ENCODE measurements at regions not wholly inside any gene's neighbourhood (a gene's known extent, or its start where the extent isn't known, plus 50 kb on each side); places are given as distances from the start of the nearest gene placed in this dataset.

GRCh38 chr2:208980321-208980720 is 443.5 kb upstream of the MAP2 start:
- Mint-ChIP-seq H3K4me3 (no peak overlapping the region), H3K27me3 (no peaks in the 10 kb centered on the region), H3K36me3 (no peaks in the 10 kb centered on the region), H3K9me3 (peaks cover 0 to 4% (median 0%) of the 10 kb centered on the region in 11 donors), H3K4me1 (no peaks in the 10 kb centered on the region), H3K27ac (no peak overlapping the region)
- no peaks in the 10 kb centered on the region for H3K9me3 ChIP-seq (ENCODE audit: control insufficient read depth in 2 of 3, low read length in 3 of 3)
- CTCF ChIA-PET: no interaction called here
- no peaks in the 10 kb centered on the region for H3K36me3 ChIP-seq (ENCODE audit: control insufficient read depth in 2 of 3, insufficient read depth in 3 of 3, low read length in 3 of 3)
- ATAC-seq (no peak), DNase-seq (no peak)
- H3K27me3 ChIP-seq (ENCODE audit: control insufficient read depth in 2 of 2, insufficient read depth in 2 of 2, low read length in 2 of 2): no peaks in the 10 kb centered on the region
- H3K4me1 ChIP-seq (ENCODE audit: control insufficient read depth in 2 of 2, insufficient read depth in 2 of 2, low read length in 2 of 2): no peaks in the 10 kb centered on the region
- H3K4me3 ChIP-seq (ENCODE audit: low read length): no peak overlapping the region
- POLR2A ChIA-PET: no interaction called here
- H3K27ac ChIP-seq (ENCODE audit: low read depth, low read length): no peak overlapping the region
- intact Hi-C loops (cut with micrococcal nuclease): no loop called here

- no peaks in the 10 kb centered on the region for H3K27me3 Mint-ChIP-seq
Observed at GRCh38 chr2:208982831-208983230, 441.0 kb upstream of the MAP2 start.

GRCh38 chr2:208983486-208983885 is 440.4 kb upstream of the MAP2 start:
- CTCF ChIA-PET: no interaction called here
- H3K27me3 ChIP-seq (ENCODE audit: control insufficient read depth in 2 of 2, insufficient read depth in 2 of 2, low read length in 2 of 2): no peaks in the 10 kb centered on the region
- intact Hi-C loops (cut with micrococcal nuclease): no loop called here
- no peaks in the 10 kb centered on the region for H3K36me3 ChIP-seq (ENCODE audit: control insufficient read depth in 2 of 3, insufficient read depth in 3 of 3, low read length in 3 of 3)
- POLR2A ChIA-PET: no interaction called here
- ATAC-seq (no peak), DNase-seq (no peak)
- no peaks in the 10 kb centered on the region for H3K9me3 ChIP-seq (ENCODE audit: control insufficient read depth in 2 of 3, low read length in 3 of 3)
- Mint-ChIP-seq H3K36me3 (no peaks in the 10 kb centered on the region), H3K9me3 (peaks cover 0 to 11% (median 2%) of the 10 kb centered on the region in 11 donors), H3K4me1 (no peaks in the 10 kb centered on the region), H3K27ac (no peak overlapping the region), H3K4me3 (no peak overlapping the region), H3K27me3 (no peaks in the 10 kb centered on the region)
- no peak overlapping the region for H3K27ac ChIP-seq (ENCODE audit: low read depth, low read length)
- no peak overlapping the region for H3K4me3 ChIP-seq (ENCODE audit: low read length)
- no peaks in the 10 kb centered on the region for H3K4me1 ChIP-seq (ENCODE audit: control insufficient read depth in 2 of 2, insufficient read depth in 2 of 2, low read length in 2 of 2)

More at GRCh38 chr2:208982831-208983230, 441.0 kb upstream of the MAP2 start:
- Mint-ChIP-seq H3K4me3 (no peak overlapping the region), H3K4me1 (no peaks in the 10 kb centered on the region), H3K9me3 (peaks cover 0 to 5% (median 0%) of the 10 kb centered on the region in 11 donors), H3K27ac (no peak overlapping the region), H3K36me3 (no peaks in the 10 kb centered on the region)
- DNase-seq (no peak), ATAC-seq (no peak)
- intact Hi-C loops (cut with micrococcal nuclease): no loop called here
- no peaks in the 10 kb centered on the region for H3K9me3 ChIP-seq (ENCODE audit: control insufficient read depth in 2 of 3, low read length in 3 of 3)
- no peak overlapping the region for H3K27ac ChIP-seq (ENCODE audit: low read depth, low read length)
- ChIA-PET CTCF (no interaction called here), POLR2A (no interaction called here)
- no peak overlapping the region for H3K4me3 ChIP-seq (ENCODE audit: low read length)
- no peaks in the 10 kb centered on the region for H3K36me3 ChIP-seq (ENCODE audit: control insufficient read depth in 2 of 3, insufficient read depth in 3 of 3, low read length in 3 of 3)
- H3K27me3 ChIP-seq (ENCODE audit: control insufficient read depth in 2 of 2, insufficient read depth in 2 of 2, low read length in 2 of 2): no peaks in the 10 kb centered on the region
- no peaks in the 10 kb centered on the region for H3K4me1 ChIP-seq (ENCODE audit: control insufficient read depth in 2 of 2, insufficient read depth in 2 of 2, low read length in 2 of 2)

- H3K27ac ChIP-seq (ENCODE audit: low read depth, low read length): no peak overlapping the region
- H3K36me3 Mint-ChIP-seq: no peaks in the 10 kb centered on the region
- ChIA-PET CTCF (no interaction called here), POLR2A (no interaction called here)
- no peak overlapping the region for H3K27ac Mint-ChIP-seq
- intact Hi-C loops (cut with micrococcal nuclease): no loop called here
- DNase-seq: no peak
- H3K9me3 ChIP-seq (ENCODE audit: control insufficient read depth in 2 of 3, low read length in 3 of 3): no peaks in the 10 kb centered on the region
- no peaks in the 10 kb centered on the region for H3K36me3 ChIP-seq (ENCODE audit: control insufficient read depth in 2 of 3, insufficient read depth in 3 of 3, low read length in 3 of 3)
- H3K4me3 Mint-ChIP-seq: no peak overlapping the region
- no peak overlapping the region for H3K4me3 ChIP-seq (ENCODE audit: low read length)
- no peaks in the 10 kb centered on the region for H3K4me1 ChIP-seq (ENCODE audit: control insufficient read depth in 2 of 2, insufficient read depth in 2 of 2, low read length in 2 of 2)
- no peaks in the 10 kb centered on the region for H3K27me3 Mint-ChIP-seq
- H3K9me3 Mint-ChIP-seq: peaks cover 0 to 11% (median 0%) of the 10 kb centered on the region in 11 donors
- ATAC-seq: no peak
- no peaks in the 10 kb centered on the region for H3K27me3 ChIP-seq (ENCODE audit: control insufficient read depth in 2 of 2, insufficient read depth in 2 of 2, low read length in 2 of 2)
- no peaks in the 10 kb centered on the region for H3K4me1 Mint-ChIP-seq
Observed at GRCh38 chr2:208984376-208985090, 439.3 kb upstream of the MAP2 start.

- Mint-ChIP-seq H3K4me1 (no peaks in the 10 kb centered on the region), H3K9me3 (peaks cover 0 to 8% (median 0%) of the 10 kb centered on the region in 11 donors), H3K27ac (no peak overlapping the region), H3K4me3 (no peak overlapping the region), H3K27me3 (no peaks in the 10 kb centered on the region), H3K36me3 (no peaks in the 10 kb centered on the region)
- no peak for DNase-seq
- Histone ChIP-seq H3K27ac (ENCODE audit: low read depth, low read length) (no peak overlapping the region), H3K4me3 (ENCODE audit: low read length) (no peak overlapping the region), H3K27me3 (ENCODE audit: control insufficient read depth in 2 of 2, insufficient read depth in 2 of 2, low read length in 2 of 2) (no peaks in the 10 kb centered on the region), H3K4me1 (ENCODE audit: control insufficient read depth in 2 of 2, insufficient read depth in 2 of 2, low read length in 2 of 2) (no peaks in the 10 kb centered on the region), H3K36me3 (ENCODE audit: control insufficient read depth in 2 of 3, insufficient read depth in 3 of 3, low read length in 3 of 3) (no peaks in the 10 kb centered on the region), H3K9me3 (ENCODE audit: control insufficient read depth in 2 of 3, low read length in 3 of 3) (no peaks in the 10 kb centered on the region)
- CTCF ChIA-PET: no interaction called here
- POLR2A ChIA-PET: no interaction called here
- ATAC-seq: no peak
- intact Hi-C loops (cut with micrococcal nuclease): no loop called here
Observed at GRCh38 chr2:208985644-208986043, 438.2 kb upstream of the MAP2 start.

- no peak overlapping the region for H3K4me3 ChIP-seq (ENCODE audit: low read length)
- ChIA-PET CTCF (no interaction called here), POLR2A (no interaction called here)
- H3K27ac ChIP-seq (ENCODE audit: low read depth, low read length): no peak overlapping the region
- intact Hi-C loops (cut with micrococcal nuclease): no loop called here
- Mint-ChIP-seq H3K4me3 (no peak overlapping the region), H3K27ac (no peak overlapping the region), H3K27me3 (no peaks in the 10 kb centered on the region), H3K36me3 (no peaks in the 10 kb centered on the region), H3K4me1 (no peaks in the 10 kb centered on the region), H3K9me3 (peaks cover 0 to 8% (median 5%) of the 10 kb centered on the region in 11 donors)
- no peaks in the 10 kb centered on the region for H3K27me3 ChIP-seq (ENCODE audit: control insufficient read depth in 2 of 2, insufficient read depth in 2 of 2, low read length in 2 of 2)
- H3K4me1 ChIP-seq (ENCODE audit: control insufficient read depth in 2 of 2, insufficient read depth in 2 of 2, low read length in 2 of 2): no peaks in the 10 kb centered on the region
- no peak for ATAC-seq
- no peak for DNase-seq
- no peaks in the 10 kb centered on the region for H3K9me3 ChIP-seq (ENCODE audit: control insufficient read depth in 2 of 3, low read length in 3 of 3)
- H3K36me3 ChIP-seq (ENCODE audit: control insufficient read depth in 2 of 3, insufficient read depth in 3 of 3, low read length in 3 of 3): no peaks in the 10 kb centered on the region
Observed at GRCh38 chr2:208990716-208991115, 433.1 kb upstream of the MAP2 start.

GRCh38 chr2:208999911-209000310 is 423.9 kb upstream of the MAP2 start:
- ATAC-seq (no peak), DNase-seq (no peak)
- Mint-ChIP-seq H3K36me3 (peaks cover 0 to 5% (median 0%) of the 10 kb centered on the region in 5 donors), H3K27ac (no peak overlapping the region), H3K4me1 (no peaks in the 10 kb centered on the region), H3K4me3 (no peak overlapping the region), H3K27me3 (no peaks in the 10 kb centered on the region), H3K9me3 (peaks cover 0 to 20% (median 4%) of the 10 kb centered on the region in 11 donors)
- H3K4me3 ChIP-seq (ENCODE audit: low read length): no peak overlapping the region
- H3K4me1 ChIP-seq (ENCODE audit: control insufficient read depth in 2 of 2, insufficient read depth in 2 of 2, low read length in 2 of 2): no peaks in the 10 kb centered on the region
- no peaks in the 10 kb centered on the region for H3K36me3 ChIP-seq (ENCODE audit: control insufficient read depth in 2 of 3, insufficient read depth in 3 of 3, low read length in 3 of 3)
- intact Hi-C loops (cut with micrococcal nuclease): no loop called here
- H3K27me3 ChIP-seq (ENCODE audit: control insufficient read depth in 2 of 2, insufficient read depth in 2 of 2, low read length in 2 of 2): no peaks in the 10 kb centered on the region
- H3K9me3 ChIP-seq (ENCODE audit: control insufficient read depth in 2 of 3, low read length in 3 of 3): no peaks in the 10 kb centered on the region
- no peak overlapping the region for H3K27ac ChIP-seq (ENCODE audit: low read depth, low read length)
- CTCF ChIA-PET: no interaction called here
- POLR2A ChIA-PET: no interaction called here

All from naive thymus-derived CD4-positive, alpha-beta T cell (primary cell).